GM12878 (cell line): ENCODE measurements at regions not wholly inside any gene's neighbourhood (a gene's known extent, or its start where the extent isn't known, plus 50 kb on each side); places are given as distances from the start of the nearest gene placed in this dataset.

Experiments
- ATAC-seq: fragments of 200-7000 bp; cut with Tn5 transposase; 3 replicates; pipeline ENCODE4 v1.9.1; 2020; ENCODE audit warnings: mild to moderate bottlenecking, moderate library complexity
- BruUV-seq: library from RNA; stranded (reverse); fragments of 400-500 nt; replicated peaks from 2 replicates; lab custom pipeline; 2021; lab: Mats Ljungman, UMichigan
- CTCF ChIA-PET: fragments of 300-600 bp; sonication (Branson Sonifier 250); formaldehyde crosslinking; extraction: SDS; loops from one replicate; lab custom pipeline; 2021; ENCODE audit warnings: inconsistent platforms; lab: Yijun Ruan, JAX
- POLR2A ChIA-PET: fragments of 350-600 bp; formaldehyde crosslinking; extraction: SDS; loops from one replicate; lab custom pipeline; 2021; ENCODE audit warnings: inconsistent platforms; lab: Charles Lee
- RAD21 ChIA-PET: fragments of 300-600 bp; sonication (Branson Sonifier 250); formaldehyde crosslinking; loops from one replicate; lab custom pipeline; 2023; ENCODE audit warnings: antibody characterized with exemption; ENCODE audit not compliant: unreplicated experiment; lab: Charles Lee
- SMC1A ChIA-PET: fragments of 300-600 bp; sonication (Branson Sonifier 250); formaldehyde crosslinking; loops from one replicate; lab custom pipeline; 2023; ENCODE audit not compliant: unreplicated experiment, uncharacterized antibody; lab: Charles Lee
- DNase-seq: peaks from one replicate; pipeline ENCODE4 v3.0.0-alpha.2; 2011; ENCODE audit warnings: low read depth, low spot score
- FAIRE-seq: peaks from 3 replicates; lab custom pipeline; 2011; peaks lifted over from hg19 to GRCh38; lab: Jason Lieb, UNC
- H2AFZ ChIP-seq: 2 replicates; pipeline ENCODE4 v1.6.0; 2011; ENCODE audit warnings: low read depth, low read length, control low read depth; ENCODE audit not compliant: control insufficient read depth
- H3K27ac ChIP-seq: 2 replicates; pipeline ENCODE4 v1.5.1; 2011; ENCODE audit warnings: control low read depth; ENCODE audit not compliant: control insufficient read depth, insufficient read depth
- H3K27me3 ChIP-seq, 2 experiments: replicated peaks in 1 of 2; 2 replicates each; pipeline versions ENCODE4 v1.6.0 to v1.6.1; 2011; ENCODE audit warnings: low read length in 1 of 2; ENCODE audit not compliant: control insufficient read depth in 2 of 2, insufficient read depth in 2 of 2
- H3K36me3 ChIP-seq, 2 experiments: 2 replicates each; pipeline ENCODE4 v1.5.1; 2011; ENCODE audit warnings: low read length in 1 of 2; ENCODE audit not compliant: control insufficient read depth in 2 of 2, insufficient read depth in 2 of 2
- H3K4me1 ChIP-seq: 2 replicates; pipeline ENCODE4 v1.6.1; 2011; ENCODE audit warnings: mild to moderate bottlenecking, low read length, moderate library complexity, mixed read lengths; ENCODE audit not compliant: control insufficient read depth, insufficient read depth
- H3K4me2 ChIP-seq: 2 replicates; pipeline ENCODE4 v1.6.0; 2011; ENCODE audit warnings: control low read depth; ENCODE audit not compliant: control insufficient read depth, insufficient read depth
- H3K4me3 ChIP-seq: fragments of 200-600 bp; sonication (generic); 2 replicates; pipeline ENCODE4 v1.5.1; 2016
- H3K79me2 ChIP-seq: 2 replicates; pipeline ENCODE4 v1.6.0; 2011; ENCODE audit warnings: low read length; ENCODE audit not compliant: control insufficient read depth, insufficient read depth
- H3K9ac ChIP-seq: 2 replicates; pipeline ENCODE4 v1.8.0; 2011; ENCODE audit warnings: low read length, control low read depth, mixed read lengths; ENCODE audit not compliant: control insufficient read depth, insufficient read depth
- H3K9me3 ChIP-seq: replicated peaks from 3 replicates; pipeline ENCODE4 v1.5.1; 2011; ENCODE audit warnings: mild to moderate bottlenecking, low read length; ENCODE audit not compliant: control insufficient read depth, insufficient read depth
- H4K20me1 ChIP-seq: 2 replicates; pipeline ENCODE4 v1.6.0; 2011; ENCODE audit not compliant: control insufficient read depth, insufficient read depth
- ATF3 ChIP-seq: IDR thresholded peaks from 2 replicates; pipeline ENCODE4 v1.6.1; 2011; ENCODE audit warnings: low read depth, mild to moderate bottlenecking, low read length, moderate library complexity, borderline replicate concordance; ENCODE audit errors: extremely low read depth
- ATF7 ChIP-seq: fragments of 450-650 bp; IDR thresholded peaks from 2 replicates; pipeline ENCODE4 v1.6.1; 2016; ENCODE audit warnings: low read depth, mild to moderate bottlenecking
- CBX3 ChIP-seq: fragments of 200-600 bp; sonication (generic); IDR thresholded peaks from 2 replicates; pipeline ENCODE4 v1.6.1; 2016; ENCODE audit warnings: low read depth, borderline replicate concordance
- CHD1 ChIP-seq: IDR thresholded peaks from 2 replicates; pipeline ENCODE4 v1.6.1; 2012; ENCODE audit warnings: low read depth, low read length, improper control_type of control experiment
- REST ChIP-seq: IDR thresholded peaks from 2 replicates; pipeline ENCODE4 v1.6.1; 2012; ENCODE audit warnings: mild to moderate bottlenecking, low read depth, low read length
- SMAD1 ChIP-seq: fragments of 450-650 bp; IDR thresholded peaks from 2 replicates; pipeline ENCODE4 v1.6.1; 2018; ENCODE audit warnings: mild to moderate bottlenecking, low read depth; ENCODE audit not compliant: partially characterized antibody
- SUZ12 ChIP-seq: fragments of 200-600 bp; sonication (generic); IDR thresholded peaks from one replicate; pipeline ENCODE4 v1.6.1; 2018; ENCODE audit warnings: antibody characterized with exemption, mild to moderate bottlenecking; ENCODE audit not compliant: unreplicated experiment
- TBL1XR1 ChIP-seq: IDR thresholded peaks from 2 replicates; pipeline ENCODE4 v1.6.1; 2012; ENCODE audit warnings: low read depth, low read length, improper control_type of control experiment
- ZNF24 ChIP-seq: fragments of 450-650 bp; IDR thresholded peaks from 2 replicates; pipeline ENCODE4 v1.6.1; 2017; ENCODE audit warnings: antibody characterized with exemption, mild to moderate bottlenecking
- WGBS: methylation state at CpG from one replicate; pipeline ENCODE4 v1.1.6; 2016; ENCODE audit warnings: low lambda C conversion rate; ENCODE audit not compliant: insufficient replicate concordance, insufficient coverage; ENCODE audit errors: missing lambda C conversion rate; 5-methylcytosine and 5-hydroxymethylcytosine counted together
- in situ Hi-C: fragments of 300-500 bp; cut with MboI; formaldehyde crosslinking; loops from 9 replicates; pipeline ENCODE4 v1.14.3; 2018; ENCODE audit warnings: mixed read lengths
- intact Hi-C: fragments of 100-400 bp; cut with micrococcal nuclease; formaldehyde crosslinking; loops from one replicate; pipeline ENCODE4 v1.14.2; 2022; ENCODE audit not compliant: unreplicated experiment

DNA sequence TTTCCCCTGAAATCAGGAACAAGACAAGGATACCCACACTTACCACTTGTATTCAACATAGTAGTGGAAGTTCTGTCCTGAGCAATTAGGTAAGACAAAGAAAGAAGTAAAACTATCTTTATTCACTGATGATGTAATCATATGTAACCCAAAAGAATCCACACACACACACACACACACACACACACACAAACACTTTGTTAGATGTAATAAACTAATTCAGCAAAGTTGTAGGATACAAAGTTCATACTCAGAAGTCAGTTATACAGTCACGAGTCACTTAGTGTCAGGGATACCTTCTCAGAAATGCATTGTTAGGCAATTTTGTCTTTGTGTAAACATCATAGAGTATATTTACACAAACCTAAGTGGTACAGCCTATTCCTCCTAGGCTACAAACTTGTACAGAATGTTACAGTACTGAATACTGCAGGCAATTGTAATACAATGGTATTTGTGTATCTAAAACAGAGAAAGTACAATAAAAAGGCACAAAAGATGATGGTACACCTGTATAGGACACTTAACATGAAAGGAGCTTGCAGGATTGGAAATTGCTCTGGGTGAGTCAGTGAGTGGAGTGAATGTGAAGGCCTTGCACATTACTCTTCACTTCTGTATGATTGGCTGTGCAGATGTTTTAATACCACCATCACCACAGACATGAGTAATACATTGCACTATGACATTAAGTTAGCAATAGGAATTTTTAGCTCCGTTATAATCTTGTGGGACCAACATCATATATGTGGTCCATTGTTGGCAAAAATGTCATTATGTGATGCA, 370.1 kb downstream of the ZFHX3 start:
- ChIA-PET RAD21 (interaction anchor here (0.6 kb wide), 1 partner anchor 865 kb away, joined by 3 read pairs; no protein-coding TSS in a partner anchor), CTCF (interaction anchor here (1.2 kb wide), 1 partner anchor 175 kb away, joined by 4 read pairs; no protein-coding TSS in a partner anchor), SMC1A (no interaction called here), POLR2A (no interaction called here)
- H3K36me3 ChIP-seq = no peaks in the 10 kb centered on the region
- BruUV-seq = no TSS peak
- FAIRE-seq = no peak
- intact Hi-C loops (no loop called here), in situ Hi-C loops (no loop called here)
- no peak overlapping the region for H3K4me3 ChIP-seq
- ATAC-seq = no peak
- no peak overlapping the region for H2AFZ ChIP-seq
- no peak overlapping the region for H3K27ac ChIP-seq
- peaks cover 3% of the 10 kb centered on the region; the same call in 1 of the 3 replicates for H3K9me3 ChIP-seq
- WGBS = 75% methylated on average over 2 of the region's 2 CpGs
- no peak for DNase-seq
- H4K20me1 ChIP-seq = no peaks in the 10 kb centered on the region
- no peak overlapping the region for H3K4me2 ChIP-seq
- H3K79me2 ChIP-seq = no peaks in the 10 kb centered on the region
- H3K27me3 ChIP-seq = no peaks in the 10 kb centered on the region
- no peak overlapping the region for H3K9ac ChIP-seq
- TF ChIP-seq TBL1XR1 = no peak
- TF ChIP-seq SUZ12 = no peak
- TF ChIP-seq CBX3 = no peak
- no peak for TF ChIP-seq ATF7
- TF ChIP-seq REST = no peak
- TF ChIP-seq ZNF24 = no peak
- TF ChIP-seq ATF3 = no peak
- no peak for TF ChIP-seq SMAD1
- no peak for TF ChIP-seq CHD1
- no peaks in the 10 kb centered on the region for H3K4me1 ChIP-seq
